Glutamatergic neuron (in vitro differentiated cells): ENCODE measurements at regions not wholly inside any gene's neighbourhood (a gene's known extent, or its start where the extent isn't known, plus 50 kb on each side); places are given as distances from the start of the nearest gene placed in this dataset.
A peak's percentile ranks its signal among the peaks of the same experiment; 100 is the strongest.

ENCODE experiments used
- DNase-seq: peaks from one replicate; pipeline ENCODE4 v3.0.0; 2022
- H3K27ac Mint-ChIP-seq: one replicate; pipeline ENCODE4 v1.8.0; 2020; ENCODE audit warnings: mild to moderate bottlenecking, mixed read lengths, inconsistent platforms; ENCODE audit not compliant: unreplicated experiment
- H3K27me3 Mint-ChIP-seq: one replicate; pipeline ENCODE4 v1.8.0; 2020; ENCODE audit warnings: mild to moderate bottlenecking, moderate library complexity, mixed read lengths, inconsistent platforms; ENCODE audit not compliant: unreplicated experiment
- H3K36me3 Mint-ChIP-seq: one replicate; pipeline ENCODE4 v1.8.0; 2020; ENCODE audit warnings: mild to moderate bottlenecking, mixed read lengths, inconsistent platforms; ENCODE audit not compliant: unreplicated experiment
- H3K4me1 Mint-ChIP-seq: one replicate; pipeline ENCODE4 v1.8.0; 2020; ENCODE audit warnings: mild to moderate bottlenecking, low read depth, mixed read lengths, inconsistent platforms; ENCODE audit not compliant: unreplicated experiment
- H3K4me3 Mint-ChIP-seq: one replicate; pipeline ENCODE4 v1.8.0; 2020; ENCODE audit warnings: mild to moderate bottlenecking, mixed read lengths, inconsistent platforms; ENCODE audit not compliant: unreplicated experiment
- H3K9me3 Mint-ChIP-seq: one replicate; pipeline ENCODE4 v1.8.0; 2020; ENCODE audit warnings: mild to moderate bottlenecking, moderate library complexity, mixed read lengths, inconsistent platforms; ENCODE audit not compliant: unreplicated experiment
- CTCF ChIP-seq: fragments of 200-600 bp; sonication (generic); IDR thresholded peaks from one replicate; pipeline ENCODE4 v1.5.0; 2021; ENCODE audit not compliant: partially characterized antibody, unreplicated experiment

GRCh38 chr21:38651570-38651969 is 153.3 kb upstream of the ERG start:
- no peak for TF ChIP-seq CTCF
- DNase-seq: no peak
- no peak overlapping the region for H3K27ac Mint-ChIP-seq
- peaks cover 5% of the 10 kb centered on the region for H3K27me3 Mint-ChIP-seq
- H3K36me3 Mint-ChIP-seq: no peaks in the 10 kb centered on the region
- H3K4me3 Mint-ChIP-seq: no peak overlapping the region
- H3K9me3 Mint-ChIP-seq: peaks cover 2% of the 10 kb centered on the region
- H3K4me1 Mint-ChIP-seq: no peaks in the 10 kb centered on the region

- DNase-seq: no peak
- no peak overlapping the region for H3K27ac Mint-ChIP-seq
- H3K9me3 Mint-ChIP-seq: peaks cover 2% of the 10 kb centered on the region
- no peak for TF ChIP-seq CTCF
- H3K27me3 Mint-ChIP-seq: peaks cover 5% of the 10 kb centered on the region
- H3K4me1 Mint-ChIP-seq: no peaks in the 10 kb centered on the region
- H3K36me3 Mint-ChIP-seq: no peaks in the 10 kb centered on the region
- H3K4me3 Mint-ChIP-seq: no peak overlapping the region
Measured at GRCh38 chr21:38652396-38652795, 153.3 kb upstream of the ETS2 start.

GRCh38 chr21:38654580-38654979 is 151.1 kb upstream of the ETS2 start:
- H3K36me3 Mint-ChIP-seq: peaks cover under 1% of the 10 kb centered on the region

GRCh38 chr21:38658511-38658910 is 147.2 kb upstream of the ETS2 start:
- Mint-ChIP-seq H3K36me3 (peaks cover 5% of the 10 kb centered on the region), H3K4me3 (no peak overlapping the region), H3K4me1 (peaks cover 1% of the 10 kb centered on the region), H3K27ac (no peak overlapping the region), H3K9me3 (peaks cover 6% of the 10 kb centered on the region), H3K27me3 (peaks cover 13% of the 10 kb centered on the region)
- no peak for DNase-seq
- no peak for TF ChIP-seq CTCF

More at GRCh38 chr21:38654580-38654979, 151.1 kb upstream of the ETS2 start:
- H3K4me3 Mint-ChIP-seq: no peak overlapping the region
- no peak for DNase-seq
- H3K4me1 Mint-ChIP-seq: no peaks in the 10 kb centered on the region
- no peak for TF ChIP-seq CTCF
- H3K9me3 Mint-ChIP-seq: peaks cover 2% of the 10 kb centered on the region
- H3K27me3 Mint-ChIP-seq: peaks cover 7% of the 10 kb centered on the region
- H3K27ac Mint-ChIP-seq: no peak overlapping the region

- no peak for DNase-seq
- TF ChIP-seq CTCF: no peak
- Mint-ChIP-seq H3K4me3 (peak overlapping the region; percentile 82), H3K36me3 (peaks cover 5% of the 10 kb centered on the region), H3K27ac (no peak overlapping the region), H3K4me1 (peaks cover 1% of the 10 kb centered on the region), H3K27me3 (peaks cover 14% of the 10 kb centered on the region), H3K9me3 (peaks cover 6% of the 10 kb centered on the region)
Measured at GRCh38 chr21:38659936-38660332, 145.8 kb upstream of the ETS2 start.
